GM12878 (cell line): ENCODE measurements at regions not wholly inside any gene's neighbourhood (a gene's known extent, or its start where the extent isn't known, plus 50 kb on each side); places are given as distances from the start of the nearest gene placed in this dataset.

Experiments
- ATAC-seq: fragments of 200-7000 bp; cut with Tn5 transposase; 3 replicates; pipeline ENCODE4 v1.9.1; 2020; ENCODE audit warnings: mild to moderate bottlenecking, moderate library complexity
- BruUV-seq: library from RNA; stranded (reverse); fragments of 400-500 nt; replicated peaks from 2 replicates; lab custom pipeline; 2021; lab: Mats Ljungman, UMichigan
- CTCF ChIA-PET: fragments of 300-600 bp; sonication (Branson Sonifier 250); formaldehyde crosslinking; extraction: SDS; loops from one replicate; lab custom pipeline; 2021; ENCODE audit warnings: inconsistent platforms; lab: Yijun Ruan, JAX
- POLR2A ChIA-PET: fragments of 350-600 bp; formaldehyde crosslinking; extraction: SDS; loops from one replicate; lab custom pipeline; 2021; ENCODE audit warnings: inconsistent platforms; lab: Charles Lee
- RAD21 ChIA-PET: fragments of 300-600 bp; sonication (Branson Sonifier 250); formaldehyde crosslinking; loops from one replicate; lab custom pipeline; 2023; ENCODE audit warnings: antibody characterized with exemption; ENCODE audit not compliant: unreplicated experiment; lab: Charles Lee
- SMC1A ChIA-PET: fragments of 300-600 bp; sonication (Branson Sonifier 250); formaldehyde crosslinking; loops from one replicate; lab custom pipeline; 2023; ENCODE audit not compliant: unreplicated experiment, uncharacterized antibody; lab: Charles Lee
- DNase-seq: peaks from one replicate; pipeline ENCODE4 v3.0.0-alpha.2; 2011; ENCODE audit warnings: low read depth, low spot score
- FAIRE-seq: peaks from 3 replicates; lab custom pipeline; 2011; peaks lifted over from hg19 to GRCh38; lab: Jason Lieb, UNC
- H2AFZ ChIP-seq: 2 replicates; pipeline ENCODE4 v1.6.0; 2011; ENCODE audit warnings: low read depth, low read length, control low read depth; ENCODE audit not compliant: control insufficient read depth
- H3K27ac ChIP-seq: 2 replicates; pipeline ENCODE4 v1.5.1; 2011; ENCODE audit warnings: control low read depth; ENCODE audit not compliant: control insufficient read depth, insufficient read depth
- H3K27me3 ChIP-seq, 2 experiments: replicated peaks in 1 of 2; 2 replicates each; pipeline versions ENCODE4 v1.6.0 to v1.6.1; 2011; ENCODE audit warnings: low read length in 1 of 2; ENCODE audit not compliant: control insufficient read depth in 2 of 2, insufficient read depth in 2 of 2
- H3K36me3 ChIP-seq, 2 experiments: 2 replicates each; pipeline ENCODE4 v1.5.1; 2011; ENCODE audit warnings: low read length in 1 of 2; ENCODE audit not compliant: control insufficient read depth in 2 of 2, insufficient read depth in 2 of 2
- H3K4me1 ChIP-seq: 2 replicates; pipeline ENCODE4 v1.6.1; 2011; ENCODE audit warnings: mild to moderate bottlenecking, low read length, moderate library complexity, mixed read lengths; ENCODE audit not compliant: control insufficient read depth, insufficient read depth
- H3K4me2 ChIP-seq: 2 replicates; pipeline ENCODE4 v1.6.0; 2011; ENCODE audit warnings: control low read depth; ENCODE audit not compliant: control insufficient read depth, insufficient read depth
- H3K4me3 ChIP-seq: fragments of 200-600 bp; sonication (generic); 2 replicates; pipeline ENCODE4 v1.5.1; 2016
- H3K79me2 ChIP-seq: 2 replicates; pipeline ENCODE4 v1.6.0; 2011; ENCODE audit warnings: low read length; ENCODE audit not compliant: control insufficient read depth, insufficient read depth
- H3K9ac ChIP-seq: 2 replicates; pipeline ENCODE4 v1.8.0; 2011; ENCODE audit warnings: low read length, control low read depth, mixed read lengths; ENCODE audit not compliant: control insufficient read depth, insufficient read depth
- H3K9me3 ChIP-seq: replicated peaks from 3 replicates; pipeline ENCODE4 v1.5.1; 2011; ENCODE audit warnings: mild to moderate bottlenecking, low read length; ENCODE audit not compliant: control insufficient read depth, insufficient read depth
- H4K20me1 ChIP-seq: 2 replicates; pipeline ENCODE4 v1.6.0; 2011; ENCODE audit not compliant: control insufficient read depth, insufficient read depth
- GABPA ChIP-seq: IDR thresholded peaks from 2 replicates; pipeline ENCODE4 v1.6.1; 2014; ENCODE audit warnings: antibody characterized with exemption, low read depth, mild to moderate bottlenecking, inconsistent platforms
- HDAC6 ChIP-seq: fragments of 200-600 bp; sonication (generic); IDR thresholded peaks from one replicate; pipeline ENCODE4 v1.8.0; 2017; ENCODE audit warnings: antibody characterized with exemption; ENCODE audit not compliant: unreplicated experiment
- IKZF2 ChIP-seq, 2 experiments: fragments of 450-650 bp; IDR thresholded peaks; 2 replicates each; pipeline ENCODE4 v1.6.1; 2017; ENCODE audit warnings: mild to moderate bottlenecking in 2 of 2, moderate library complexity in 2 of 2
- MLLT1 ChIP-seq: fragments of 450-650 bp; IDR thresholded peaks from 2 replicates; pipeline ENCODE4 v1.6.1; 2016; ENCODE audit warnings: mild to moderate bottlenecking
- MXI1 ChIP-seq: fragments of 150-350 bp; IDR thresholded peaks from 2 replicates; pipeline ENCODE4 v1.6.1; 2011; ENCODE audit warnings: low read depth, mild to moderate bottlenecking, inconsistent platforms, low read length, improper control_type of control experiment
- RB1 ChIP-seq: fragments of 450-650 bp; formaldehyde crosslinking; IDR thresholded peaks from 2 replicates; pipeline ENCODE4 v1.6.1; 2017; ENCODE audit warnings: mild to moderate bottlenecking, borderline replicate concordance
- STAT3 ChIP-seq: IDR thresholded peaks from 2 replicates; pipeline ENCODE4 v1.6.1; 2011; ENCODE audit warnings: low read depth, low read length, improper control_type of control experiment
- TCF3 ChIP-seq: IDR thresholded peaks from 2 replicates; pipeline ENCODE4 v1.6.1; 2012; ENCODE audit warnings: low read depth, mild to moderate bottlenecking, low read length, borderline replicate concordance; ENCODE audit not compliant: insufficient read depth
- WGBS: methylation state at CpG from one replicate; pipeline ENCODE4 v1.1.6; 2016; ENCODE audit warnings: low lambda C conversion rate; ENCODE audit not compliant: insufficient replicate concordance, insufficient coverage; ENCODE audit errors: missing lambda C conversion rate; 5-methylcytosine and 5-hydroxymethylcytosine counted together
- in situ Hi-C: fragments of 300-500 bp; cut with MboI; formaldehyde crosslinking; loops from 9 replicates; pipeline ENCODE4 v1.14.3; 2018; ENCODE audit warnings: mixed read lengths
- intact Hi-C: fragments of 100-400 bp; cut with micrococcal nuclease; formaldehyde crosslinking; loops from one replicate; pipeline ENCODE4 v1.14.2; 2022; ENCODE audit not compliant: unreplicated experiment
- TF ChIP-seq, protein P1 (sequence below): fragments of 450-650 bp; IDR thresholded peaks from 2 replicates; pipeline ENCODE4 v1.6.1; 2016; ENCODE audit warnings: mild to moderate bottlenecking, moderate library complexity, borderline replicate concordance
- TF ChIP-seq, protein P2 (sequence below): fragments of 450-650 bp; conservative IDR thresholded peaks from 2 replicates; pipeline ENCODE4 v1.6.1; 2017; ENCODE audit warnings: mild to moderate bottlenecking, moderate library complexity
- TF ChIP-seq, protein P3 (sequence below): IDR thresholded peaks from 2 replicates; pipeline ENCODE4 v1.6.1; 2012; ENCODE audit warnings: improper control_type of control experiment, low read depth, low read length; ENCODE audit not compliant: insufficient replicate concordance

DNA sequence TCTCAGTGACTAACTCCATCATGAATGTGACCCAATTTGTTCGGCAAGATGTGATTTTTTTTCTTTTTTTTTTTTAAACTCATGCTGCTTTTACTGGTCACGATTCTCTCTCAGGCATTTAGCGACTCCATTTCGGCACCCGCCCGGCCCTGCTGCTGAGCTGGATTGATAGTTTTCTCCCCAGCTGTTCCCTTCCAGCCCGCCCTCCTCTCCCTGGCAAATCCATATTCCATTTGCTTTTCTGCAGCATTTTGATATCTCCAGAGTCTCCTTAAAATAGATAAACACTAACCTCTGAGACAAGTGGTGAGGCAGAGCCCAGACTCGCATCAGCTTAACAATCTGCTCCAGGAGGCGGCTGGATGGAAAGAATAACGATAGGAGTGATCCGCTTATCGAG is 55.5 kb upstream of the KATNAL1 start (continued):
- no peak; the same call in 1 of the 2 replicates for TF ChIP-seq MLLT1
- TF ChIP-seq STAT3, result no peak
- no peak for TF ChIP-seq RB1
- TF ChIP-seq, protein P1, sequence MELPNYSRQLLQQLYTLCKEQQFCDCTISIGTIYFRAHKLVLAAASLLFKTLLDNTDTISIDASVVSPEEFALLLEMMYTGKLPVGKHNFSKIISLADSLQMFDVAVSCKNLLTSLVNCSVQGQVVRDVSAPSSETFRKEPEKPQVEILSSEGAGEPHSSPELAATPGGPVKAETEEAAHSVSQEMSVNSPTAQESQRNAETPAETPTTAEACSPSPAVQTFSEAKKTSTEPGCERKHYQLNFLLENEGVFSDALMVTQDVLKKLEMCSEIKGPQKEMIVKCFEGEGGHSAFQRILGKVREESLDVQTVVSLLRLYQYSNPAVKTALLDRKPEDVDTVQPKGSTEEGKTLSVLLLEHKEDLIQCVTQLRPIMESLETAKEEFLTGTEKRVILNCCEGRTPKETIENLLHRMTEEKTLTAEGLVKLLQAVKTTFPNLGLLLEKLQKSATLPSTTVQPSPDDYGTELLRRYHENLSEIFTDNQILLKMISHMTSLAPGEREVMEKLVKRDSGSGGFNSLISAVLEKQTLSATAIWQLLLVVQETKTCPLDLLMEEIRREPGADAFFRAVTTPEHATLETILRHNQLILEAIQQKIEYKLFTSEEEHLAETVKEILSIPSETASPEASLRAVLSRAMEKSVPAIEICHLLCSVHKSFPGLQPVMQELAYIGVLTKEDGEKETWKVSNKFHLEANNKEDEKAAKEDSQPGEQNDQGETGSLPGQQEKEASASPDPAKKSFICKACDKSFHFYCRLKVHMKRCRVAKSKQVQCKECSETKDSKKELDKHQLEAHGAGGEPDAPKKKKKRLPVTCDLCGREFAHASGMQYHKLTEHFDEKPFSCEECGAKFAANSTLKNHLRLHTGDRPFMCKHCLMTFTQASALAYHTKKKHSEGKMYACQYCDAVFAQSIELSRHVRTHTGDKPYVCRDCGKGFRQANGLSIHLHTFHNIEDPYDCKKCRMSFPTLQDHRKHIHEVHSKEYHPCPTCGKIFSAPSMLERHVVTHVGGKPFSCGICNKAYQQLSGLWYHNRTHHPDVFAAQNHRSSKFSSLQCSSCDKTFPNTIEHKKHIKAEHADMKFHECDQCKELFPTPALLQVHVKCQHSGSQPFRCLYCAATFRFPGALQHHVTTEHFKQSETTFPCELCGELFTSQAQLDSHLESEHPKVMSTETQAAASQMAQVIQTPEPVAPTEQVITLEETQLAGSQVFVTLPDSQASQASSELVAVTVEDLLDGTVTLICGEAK, result no peak
- no peak for TF ChIP-seq TCF3
- TF ChIP-seq, all 136 proteins: peak for 0

DNA sequence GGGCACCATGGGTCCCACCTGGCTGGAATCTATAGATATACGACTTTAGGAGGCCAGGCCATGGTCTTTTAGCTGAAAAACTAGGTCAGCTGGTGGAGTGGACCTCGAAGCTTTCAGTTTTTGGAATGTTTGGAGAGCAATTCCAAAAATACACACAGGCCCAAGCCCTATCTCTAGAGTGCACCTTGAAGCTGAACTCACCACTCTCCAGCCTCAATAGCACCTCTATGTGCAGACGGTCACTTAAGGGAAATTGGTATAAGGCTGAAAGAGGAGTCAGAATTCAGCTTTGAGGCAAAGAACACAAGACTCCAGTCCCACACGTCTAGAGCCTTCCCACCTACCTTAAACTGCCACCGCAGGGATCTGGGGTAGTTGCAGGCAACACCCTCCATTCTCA is 56.4 kb upstream of the KATNAL1 start:
- H4K20me1 ChIP-seq, result no peaks in the 10 kb centered on the region
- ChIA-PET SMC1A (no interaction called here), POLR2A (no interaction called here), RAD21 (no interaction called here), CTCF (no interaction called here)
- FAIRE-seq, result no peak
- no peaks in the 10 kb centered on the region for H3K79me2 ChIP-seq
- ATAC-seq, result no peak
- no peak overlapping the region for H2AFZ ChIP-seq
- H3K27ac ChIP-seq, result no peak overlapping the region
- no peaks in the 10 kb centered on the region for H3K4me1 ChIP-seq
- 88% methylated on average over 5 of the region's 5 CpGs for WGBS
- no peak overlapping the region for H3K9ac ChIP-seq
- H3K36me3 ChIP-seq, result no peaks in the 10 kb centered on the region
- H3K4me2 ChIP-seq, result no peak overlapping the region
- no peak for DNase-seq
- no peak overlapping the region for H3K4me3 ChIP-seq
- H3K9me3 ChIP-seq, result no peaks in the 10 kb centered on the region
- intact Hi-C loops, result no loop called here
- in situ Hi-C loops, result no loop called here
- H3K27me3 ChIP-seq, result no peaks in the 10 kb centered on the region
- no TSS peak for BruUV-seq
- no peak for TF ChIP-seq HDAC6
- TF ChIP-seq, protein P2, sequence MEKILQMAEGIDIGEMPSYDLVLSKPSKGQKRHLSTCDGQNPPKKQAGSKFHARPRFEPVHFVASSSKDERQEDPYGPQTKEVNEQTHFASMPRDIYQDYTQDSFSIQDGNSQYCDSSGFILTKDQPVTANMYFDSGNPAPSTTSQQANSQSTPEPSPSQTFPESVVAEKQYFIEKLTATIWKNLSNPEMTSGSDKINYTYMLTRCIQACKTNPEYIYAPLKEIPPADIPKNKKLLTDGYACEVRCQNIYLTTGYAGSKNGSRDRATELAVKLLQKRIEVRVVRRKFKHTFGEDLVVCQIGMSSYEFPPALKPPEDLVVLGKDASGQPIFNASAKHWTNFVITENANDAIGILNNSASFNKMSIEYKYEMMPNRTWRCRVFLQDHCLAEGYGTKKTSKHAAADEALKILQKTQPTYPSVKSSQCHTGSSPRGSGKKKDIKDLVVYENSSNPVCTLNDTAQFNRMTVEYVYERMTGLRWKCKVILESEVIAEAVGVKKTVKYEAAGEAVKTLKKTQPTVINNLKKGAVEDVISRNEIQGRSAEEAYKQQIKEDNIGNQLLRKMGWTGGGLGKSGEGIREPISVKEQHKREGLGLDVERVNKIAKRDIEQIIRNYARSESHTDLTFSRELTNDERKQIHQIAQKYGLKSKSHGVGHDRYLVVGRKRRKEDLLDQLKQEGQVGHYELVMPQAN, result no peak
- TF ChIP-seq, protein P3, sequence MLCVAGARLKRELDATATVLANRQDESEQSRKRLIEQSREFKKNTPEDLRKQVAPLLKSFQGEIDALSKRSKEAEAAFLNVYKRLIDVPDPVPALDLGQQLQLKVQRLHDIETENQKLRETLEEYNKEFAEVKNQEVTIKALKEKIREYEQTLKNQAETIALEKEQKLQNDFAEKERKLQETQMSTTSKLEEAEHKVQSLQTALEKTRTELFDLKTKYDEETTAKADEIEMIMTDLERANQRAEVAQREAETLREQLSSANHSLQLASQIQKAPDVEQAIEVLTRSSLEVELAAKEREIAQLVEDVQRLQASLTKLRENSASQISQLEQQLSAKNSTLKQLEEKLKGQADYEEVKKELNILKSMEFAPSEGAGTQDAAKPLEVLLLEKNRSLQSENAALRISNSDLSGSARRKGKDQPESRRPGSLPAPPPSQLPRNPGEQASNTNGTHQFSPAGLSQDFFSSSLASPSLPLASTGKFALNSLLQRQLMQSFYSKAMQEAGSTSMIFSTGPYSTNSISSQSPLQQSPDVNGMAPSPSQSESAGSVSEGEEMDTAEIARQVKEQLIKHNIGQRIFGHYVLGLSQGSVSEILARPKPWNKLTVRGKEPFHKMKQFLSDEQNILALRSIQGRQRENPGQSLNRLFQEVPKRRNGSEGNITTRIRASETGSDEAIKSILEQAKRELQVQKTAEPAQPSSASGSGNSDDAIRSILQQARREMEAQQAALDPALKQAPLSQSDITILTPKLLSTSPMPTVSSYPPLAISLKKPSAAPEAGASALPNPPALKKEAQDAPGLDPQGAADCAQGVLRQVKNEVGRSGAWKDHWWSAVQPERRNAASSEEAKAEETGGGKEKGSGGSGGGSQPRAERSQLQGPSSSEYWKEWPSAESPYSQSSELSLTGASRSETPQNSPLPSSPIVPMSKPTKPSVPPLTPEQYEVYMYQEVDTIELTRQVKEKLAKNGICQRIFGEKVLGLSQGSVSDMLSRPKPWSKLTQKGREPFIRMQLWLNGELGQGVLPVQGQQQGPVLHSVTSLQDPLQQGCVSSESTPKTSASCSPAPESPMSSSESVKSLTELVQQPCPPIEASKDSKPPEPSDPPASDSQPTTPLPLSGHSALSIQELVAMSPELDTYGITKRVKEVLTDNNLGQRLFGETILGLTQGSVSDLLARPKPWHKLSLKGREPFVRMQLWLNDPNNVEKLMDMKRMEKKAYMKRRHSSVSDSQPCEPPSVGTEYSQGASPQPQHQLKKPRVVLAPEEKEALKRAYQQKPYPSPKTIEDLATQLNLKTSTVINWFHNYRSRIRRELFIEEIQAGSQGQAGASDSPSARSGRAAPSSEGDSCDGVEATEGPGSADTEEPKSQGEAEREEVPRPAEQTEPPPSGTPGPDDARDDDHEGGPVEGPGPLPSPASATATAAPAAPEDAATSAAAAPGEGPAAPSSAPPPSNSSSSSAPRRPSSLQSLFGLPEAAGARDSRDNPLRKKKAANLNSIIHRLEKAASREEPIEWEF, result no peak
- no peak for TF ChIP-seq IKZF2 (IDR thresholded peaks at IDR 0.05)
- no peak for TF ChIP-seq MXI1
- no peak for TF ChIP-seq GABPA
